HFFc6 (cell line): ENCODE measurements at regions not wholly inside any gene's neighbourhood (a gene's known extent, or its start where the extent isn't known, plus 50 kb on each side); places are given as distances from the start of the nearest gene placed in this dataset.

Experiments
- DNase-seq: peaks from one replicate; pipeline ENCODE4 v3.0.0-alpha.2; 2018
- H3K27ac Mint-ChIP-seq: 2 replicates; pipeline ENCODE4 v1.8.0; 2020; ENCODE audit warnings: mild to moderate bottlenecking, mixed read lengths
- H3K27me3 Mint-ChIP-seq: 2 replicates; pipeline ENCODE4 v1.8.0; 2021; ENCODE audit warnings: mild to moderate bottlenecking, moderate library complexity, mixed read lengths; ENCODE audit not compliant: insufficient read depth
- H3K36me3 Mint-ChIP-seq: 2 replicates; pipeline ENCODE4 v1.8.0; 2021; ENCODE audit warnings: low read depth, mixed read lengths
- H3K4me1 Mint-ChIP-seq: 2 replicates; pipeline ENCODE4 v1.8.0; 2020; ENCODE audit warnings: low read depth, mixed read lengths
- H3K4me3 Mint-ChIP-seq: 2 replicates; pipeline ENCODE4 v1.8.0; 2020; ENCODE audit warnings: mild to moderate bottlenecking, moderate library complexity, mixed read lengths
- H3K9me3 Mint-ChIP-seq: 2 replicates; pipeline ENCODE4 v1.8.0; 2020; ENCODE audit warnings: mild to moderate bottlenecking, mixed read lengths
- CTCF ChIP-seq: fragments of 200-600 bp; sonication (generic); IDR thresholded peaks from 2 replicates; pipeline ENCODE4 v1.5.0; 2021; ENCODE audit warnings: antibody characterized with exemption, mild to moderate bottlenecking

- H3K4me1 Mint-ChIP-seq: peaks cover 5% of the 10 kb centered on the region; the same call in 1 of the 2 replicates
- H3K36me3 Mint-ChIP-seq: peaks cover 28% of the 10 kb centered on the region; the same call in 1 of the 2 replicates
- DNase-seq: no peak
- no peak overlapping the region for H3K4me3 Mint-ChIP-seq
- peaks cover 9% of the 10 kb centered on the region; the same call in 1 of the 2 replicates for H3K27me3 Mint-ChIP-seq
- H3K27ac Mint-ChIP-seq: no peak overlapping the region
- peaks cover 23% of the 10 kb centered on the region for H3K9me3 Mint-ChIP-seq
- no peak for TF ChIP-seq CTCF
Observed at GRCh38 chr2:144632809-144633208, 112.9 kb upstream of the ZEB2 start.

- Mint-ChIP-seq H3K4me1 (peaks cover 5% of the 10 kb centered on the region; the same call in 1 of the 2 replicates), H3K36me3 (peaks cover 20% of the 10 kb centered on the region; the same call in 1 of the 2 replicates), H3K27me3 (peaks cover 7% of the 10 kb centered on the region; the same call in 1 of the 2 replicates), H3K27ac (no peak overlapping the region), H3K4me3 (no peak overlapping the region), H3K9me3 (peaks cover 14% of the 10 kb centered on the region)
- DNase-seq: no peak
- TF ChIP-seq CTCF: no peak
Observed at GRCh38 chr2:144631636-144632035, 111.7 kb upstream of the ZEB2 start.

GRCh38 chr2:144630459-144631215 lies 110.7 kb upstream of the ZEB2 start:
- peaks cover 5% of the 10 kb centered on the region; the same call in 1 of the 2 replicates for H3K4me1 Mint-ChIP-seq
- no peak overlapping the region for H3K4me3 Mint-ChIP-seq
- peaks cover 6% of the 10 kb centered on the region for H3K9me3 Mint-ChIP-seq
- DNase-seq: no peak
- no peak for TF ChIP-seq CTCF
- peaks cover 11% of the 10 kb centered on the region; the same call in 1 of the 2 replicates for H3K36me3 Mint-ChIP-seq
- H3K27ac Mint-ChIP-seq: no peak overlapping the region
- H3K27me3 Mint-ChIP-seq: peaks cover 7% of the 10 kb centered on the region; the same call in 1 of the 2 replicates

GRCh38 chr2:144629935-144630334 lies 110.0 kb upstream of the ZEB2 start:
- no peaks in the 10 kb centered on the region; the same call in 1 of the 2 replicates for H3K9me3 Mint-ChIP-seq
- DNase-seq: no peak
- H3K27me3 Mint-ChIP-seq: 0 out of 2 replicates have a peak, but pooled peaks cover 2% of the 10 kb centered on the region
- H3K36me3 Mint-ChIP-seq: 0 out of 2 replicates have a peak, but pooled peaks cover 4% of the 10 kb centered on the region
- no peak overlapping the region for H3K27ac Mint-ChIP-seq
- H3K4me3 Mint-ChIP-seq: no peak overlapping the region
- TF ChIP-seq CTCF: no peak
- H3K4me1 Mint-ChIP-seq: peaks cover 5% of the 10 kb centered on the region; the same call in 1 of the 2 replicates

- H3K27ac Mint-ChIP-seq: no peak overlapping the region
- H3K36me3 Mint-ChIP-seq: no peaks in the 10 kb centered on the region
- no peak for DNase-seq
- no peak overlapping the region for H3K4me3 Mint-ChIP-seq
- peaks cover 5% of the 10 kb centered on the region; the same call in 1 of the 2 replicates for H3K4me1 Mint-ChIP-seq
- H3K27me3 Mint-ChIP-seq: no peaks in the 10 kb centered on the region
- TF ChIP-seq CTCF: no peak
- no peaks in the 10 kb centered on the region for H3K9me3 Mint-ChIP-seq
Observed at GRCh38 chr2:144628566-144628965, 108.6 kb upstream of the ZEB2 start.
